WI38 (cell line): ENCODE measurements at regions not wholly inside any gene's neighbourhood (a gene's known extent, or its start where the extent isn't known, plus 50 kb on each side); places are given as distances from the start of the nearest gene placed in this dataset.

Source experiments
- H3K4me3 ChIP-seq: 2 replicates; pipeline ENCODE4 v1.5.1; 2011; ENCODE audit warnings: low read depth, mild to moderate bottlenecking, control low read depth, low read length
- TF ChIP-seq, protein P1 (sequence below): IDR thresholded peaks from 2 replicates; pipeline ENCODE4 v1.5.1; 2012; ENCODE audit warnings: low read depth, mild to moderate bottlenecking, control low read depth, low read length

DNA sequence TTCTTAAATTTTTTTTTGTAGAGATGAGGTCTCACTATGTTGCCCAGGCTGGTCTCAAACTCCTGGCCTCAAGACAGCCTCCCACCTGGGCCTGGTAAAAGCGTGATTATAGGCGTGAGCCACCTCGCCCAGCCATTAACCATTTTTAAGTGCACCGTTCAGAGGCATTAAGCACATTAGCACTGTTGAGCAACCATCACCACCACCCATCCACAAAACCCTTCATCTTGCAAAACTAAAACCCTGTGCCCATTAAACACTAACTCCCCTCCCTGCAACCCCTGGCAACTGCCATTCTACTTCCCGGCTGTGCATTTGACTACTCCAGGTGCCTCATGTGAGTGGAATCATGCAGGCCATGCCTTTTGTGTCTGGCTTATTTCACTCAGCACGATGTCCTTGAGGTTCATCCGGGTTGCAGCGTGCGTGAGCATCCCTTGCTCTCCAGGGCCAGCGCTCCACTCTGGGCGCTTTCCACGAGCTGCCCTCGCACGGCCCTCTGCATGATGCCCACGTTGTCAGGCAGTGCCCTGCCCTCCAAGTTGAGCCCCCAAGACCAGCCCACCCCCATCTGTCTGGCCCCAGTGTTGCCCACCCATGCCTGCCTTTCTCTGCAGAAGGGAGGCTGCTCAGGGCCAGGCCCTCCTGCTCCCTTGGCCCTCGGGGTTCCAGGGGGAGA, 63.0 kb upstream of the GLI2 start:
- TF ChIP-seq, protein P1, sequence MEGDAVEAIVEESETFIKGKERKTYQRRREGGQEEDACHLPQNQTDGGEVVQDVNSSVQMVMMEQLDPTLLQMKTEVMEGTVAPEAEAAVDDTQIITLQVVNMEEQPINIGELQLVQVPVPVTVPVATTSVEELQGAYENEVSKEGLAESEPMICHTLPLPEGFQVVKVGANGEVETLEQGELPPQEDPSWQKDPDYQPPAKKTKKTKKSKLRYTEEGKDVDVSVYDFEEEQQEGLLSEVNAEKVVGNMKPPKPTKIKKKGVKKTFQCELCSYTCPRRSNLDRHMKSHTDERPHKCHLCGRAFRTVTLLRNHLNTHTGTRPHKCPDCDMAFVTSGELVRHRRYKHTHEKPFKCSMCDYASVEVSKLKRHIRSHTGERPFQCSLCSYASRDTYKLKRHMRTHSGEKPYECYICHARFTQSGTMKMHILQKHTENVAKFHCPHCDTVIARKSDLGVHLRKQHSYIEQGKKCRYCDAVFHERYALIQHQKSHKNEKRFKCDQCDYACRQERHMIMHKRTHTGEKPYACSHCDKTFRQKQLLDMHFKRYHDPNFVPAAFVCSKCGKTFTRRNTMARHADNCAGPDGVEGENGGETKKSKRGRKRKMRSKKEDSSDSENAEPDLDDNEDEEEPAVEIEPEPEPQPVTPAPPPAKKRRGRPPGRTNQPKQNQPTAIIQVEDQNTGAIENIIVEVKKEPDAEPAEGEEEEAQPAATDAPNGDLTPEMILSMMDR, result no peak

DNA sequence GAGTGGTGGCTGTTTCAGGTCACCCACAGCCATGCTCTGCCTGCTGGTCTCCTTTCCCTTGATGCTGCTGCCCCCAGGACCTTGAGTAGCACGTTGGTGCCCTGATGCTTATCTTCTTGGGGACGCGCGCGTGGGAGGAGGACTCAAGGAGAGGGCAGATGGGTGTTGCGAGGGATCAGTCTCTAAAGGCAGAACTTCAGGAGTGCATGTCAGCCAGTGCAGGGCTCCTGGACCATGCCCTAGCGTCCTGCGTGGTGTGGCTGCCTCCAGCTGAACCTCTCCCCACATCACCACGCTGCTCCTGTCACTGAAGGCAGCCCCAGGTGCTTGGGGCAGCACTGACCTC, 62.5 kb upstream of the GLI2 start:
- H3K4me3 ChIP-seq, result no peak overlapping the region
- TF ChIP-seq, protein P1, result no peak

More for the DNA sequence above, 63.0 kb upstream of the GLI2 start:
- H3K4me3 ChIP-seq, result no peak overlapping the region

DNA sequence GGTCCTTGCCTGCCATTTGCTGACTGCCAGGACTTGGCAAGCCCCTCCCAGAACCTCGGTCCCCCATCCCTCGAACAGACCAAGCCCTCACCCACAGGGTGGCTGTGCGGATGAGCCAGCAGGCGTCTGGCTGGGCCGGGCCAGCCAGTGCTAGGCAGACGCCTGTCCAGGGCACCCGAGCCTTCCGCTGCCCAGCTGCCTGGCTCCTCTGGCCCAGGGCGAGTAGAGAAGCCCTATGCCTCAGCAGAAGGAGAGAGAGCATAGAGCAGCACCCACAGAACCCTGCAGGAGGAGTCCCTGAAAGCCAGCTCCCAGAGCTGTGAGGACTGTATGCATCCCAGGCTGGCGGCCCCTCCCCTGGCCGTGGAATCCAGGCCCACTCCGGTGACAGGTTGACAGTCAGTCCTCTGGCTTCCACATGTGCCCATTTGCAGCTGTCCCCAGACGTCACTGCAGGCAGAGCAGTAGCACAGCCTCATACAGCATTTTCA, 62.1 kb upstream of the GLI2 start:
- TF ChIP-seq, protein P1, result no peak

DNA sequence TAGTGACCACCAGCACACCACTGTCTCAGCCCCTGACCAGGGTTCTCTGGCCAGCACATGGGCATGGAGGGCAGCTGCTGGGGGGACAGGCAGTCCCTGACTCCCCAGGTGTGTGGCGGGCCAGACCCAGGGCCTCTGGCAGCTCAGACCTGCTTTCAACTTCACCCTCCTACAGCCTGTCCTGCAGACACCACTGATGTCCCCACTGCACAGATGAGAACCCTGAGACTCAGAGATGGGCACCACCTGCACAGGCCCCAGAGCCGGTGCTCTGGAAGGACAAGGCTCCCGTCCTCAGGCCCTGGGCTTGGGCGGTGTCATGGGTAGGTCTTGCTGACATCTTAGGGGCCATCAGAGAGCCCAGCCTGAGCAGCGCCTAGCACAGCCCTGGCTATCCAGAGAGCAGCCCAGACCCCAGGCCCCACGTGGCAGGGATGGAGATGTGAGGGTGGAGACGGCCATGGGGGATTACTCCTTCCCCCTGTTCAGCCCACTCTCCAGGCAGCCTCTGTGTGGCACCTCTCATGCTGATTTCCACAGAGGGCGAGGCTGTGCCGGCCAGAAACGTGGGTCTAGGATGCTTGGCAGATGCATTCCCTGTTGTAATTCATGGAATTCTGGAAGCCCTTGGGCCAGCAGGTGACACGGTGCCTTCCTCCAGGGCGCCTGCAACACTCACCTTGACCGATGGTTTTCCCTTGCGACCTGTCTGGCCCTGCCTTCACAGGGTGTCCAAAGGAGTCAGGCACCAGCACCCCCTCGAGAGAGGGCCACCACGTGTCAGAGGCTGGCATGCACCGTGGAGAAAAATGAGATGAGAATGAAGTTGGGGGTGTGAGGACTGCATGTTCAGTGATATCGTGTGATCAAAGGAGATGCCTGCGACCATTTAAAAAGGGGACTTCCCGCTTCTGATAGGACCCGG, 61.2 kb upstream of the GLI2 start:
- TF ChIP-seq, protein P1, result no peak

More for the DNA sequence above, 62.1 kb upstream of the GLI2 start:
- H3K4me3 ChIP-seq, result no peak overlapping the region

DNA sequence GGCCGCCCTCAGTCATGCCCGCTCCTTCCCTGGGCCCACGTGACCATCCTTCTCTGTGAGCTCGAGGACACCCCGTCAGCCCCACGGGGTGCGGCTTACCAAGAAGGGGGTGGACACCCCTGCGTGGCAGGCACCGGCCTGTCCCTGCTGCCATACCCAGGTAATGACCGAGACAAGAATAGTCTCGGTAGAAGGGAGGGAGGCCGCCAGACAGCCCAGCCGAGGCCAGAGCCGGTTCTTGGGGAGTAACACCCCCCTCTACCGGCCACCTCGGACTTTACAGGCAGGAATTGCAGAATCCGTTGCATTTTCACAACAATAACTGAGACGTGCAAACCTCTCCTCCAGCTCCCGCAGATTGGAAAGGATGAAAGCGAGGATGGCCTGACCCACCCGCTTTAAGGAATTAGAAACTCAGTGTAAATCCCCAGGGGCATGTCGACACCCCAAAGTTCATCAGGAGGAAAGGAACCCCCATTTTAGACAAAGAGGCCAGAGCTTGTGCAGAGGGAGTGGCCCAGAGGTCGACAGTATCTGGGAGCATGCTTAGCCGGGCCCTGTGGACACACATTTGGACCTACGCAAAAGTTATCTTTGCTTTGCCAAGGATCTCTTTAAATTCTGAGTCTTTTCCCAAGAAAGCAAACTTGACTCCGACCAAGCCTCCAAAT, 60.1 kb upstream of the GLI2 start:
- H3K4me3 ChIP-seq, result no peak overlapping the region
- TF ChIP-seq, protein P1, result peak; percentile 70

More for the DNA sequence above, 61.2 kb upstream of the GLI2 start:
- no peak overlapping the region for H3K4me3 ChIP-seq

DNA sequence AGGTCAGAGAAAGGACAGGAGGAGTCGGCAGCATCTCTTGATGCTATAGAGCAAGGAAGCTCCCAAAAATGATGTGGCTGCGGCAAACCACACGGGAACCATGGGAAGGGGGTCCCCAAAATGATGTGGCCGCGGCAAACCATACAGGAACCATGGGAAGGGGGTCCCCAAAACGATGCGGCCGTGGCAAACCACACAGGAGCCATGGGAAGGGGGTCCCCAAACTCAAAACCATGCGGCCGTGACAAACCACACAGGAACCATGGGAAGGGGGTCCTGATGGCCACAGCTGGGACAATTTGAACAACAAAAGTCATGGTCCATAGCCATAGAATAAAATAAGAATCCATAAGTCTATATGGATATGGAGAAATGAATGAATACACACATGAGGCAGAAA, 58.4 kb upstream of the GLI2 start:
- no peak overlapping the region for H3K4me3 ChIP-seq
- TF ChIP-seq, protein P1, result no peak
